BE2C (cell line): ENCODE measurements at regions not wholly inside any gene's neighbourhood (a gene's known extent, or its start where the extent isn't known, plus 50 kb on each side); places are given as distances from the start of the nearest gene placed in this dataset.

Experiments
- DNase-seq: peaks from one replicate; pipeline ENCODE4 v3.0.0-alpha.2; 2020
- H3K27me3 ChIP-seq: fragments of 250-450 bp; sonication (Bioruptor Pico); 2 replicates; pipeline ENCODE4 v1.5.1; 2020; ENCODE audit warnings: mild to moderate bottlenecking
- H3K36me3 ChIP-seq: fragments of 250-450 bp; sonication (Bioruptor Pico); 2 replicates; pipeline ENCODE4 v1.5.1; 2020; ENCODE audit warnings: mild to moderate bottlenecking
- H3K4me1 ChIP-seq: fragments of 250-450 bp; sonication (Bioruptor Pico); 2 replicates; pipeline ENCODE4 v1.5.1; 2020
- H3K4me3 ChIP-seq: 2 replicates; pipeline ENCODE4 v1.5.1; 2011; ENCODE audit warnings: low read depth, low read length
- H3K9me3 ChIP-seq: fragments of 250-450 bp; sonication (Bioruptor Pico); 2 replicates; pipeline ENCODE4 v1.5.1; 2020
- CTCF ChIP-seq: IDR thresholded peaks from 2 replicates; pipeline ENCODE4 v1.5.1; 2012; ENCODE audit warnings: mild to moderate bottlenecking, low read depth, low read length

DNA sequence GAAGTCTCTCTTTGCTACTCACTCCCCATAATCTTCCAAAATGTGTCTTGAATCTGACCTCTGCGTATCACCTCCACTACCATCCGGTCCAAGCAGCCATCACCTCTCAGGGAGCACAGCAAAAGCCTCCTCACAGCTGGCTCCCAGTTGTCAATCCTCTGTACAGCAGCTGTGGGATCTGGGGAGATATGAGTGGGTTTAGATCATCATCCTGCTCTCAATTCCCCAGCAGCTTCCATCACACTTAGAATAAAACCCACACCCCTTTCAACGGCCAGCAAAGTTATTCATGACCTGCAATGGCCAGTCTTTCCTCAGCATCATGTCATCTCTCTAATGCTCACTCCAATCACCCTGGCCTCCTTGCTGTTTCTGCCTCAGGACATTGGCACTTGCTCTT is 261.6 kb downstream of the PAX3 start:
- Histone ChIP-seq H3K9me3 (no peaks in the 10 kb centered on the region), H3K4me3 (no peak overlapping the region), H3K27me3 (peaks cover 5% of the 10 kb centered on the region; the same call in 1 of the 2 replicates), H3K36me3 (no peaks in the 10 kb centered on the region), H3K4me1 (no peaks in the 10 kb centered on the region)
- DNase-seq: no peak
- no peak for TF ChIP-seq CTCF

DNA sequence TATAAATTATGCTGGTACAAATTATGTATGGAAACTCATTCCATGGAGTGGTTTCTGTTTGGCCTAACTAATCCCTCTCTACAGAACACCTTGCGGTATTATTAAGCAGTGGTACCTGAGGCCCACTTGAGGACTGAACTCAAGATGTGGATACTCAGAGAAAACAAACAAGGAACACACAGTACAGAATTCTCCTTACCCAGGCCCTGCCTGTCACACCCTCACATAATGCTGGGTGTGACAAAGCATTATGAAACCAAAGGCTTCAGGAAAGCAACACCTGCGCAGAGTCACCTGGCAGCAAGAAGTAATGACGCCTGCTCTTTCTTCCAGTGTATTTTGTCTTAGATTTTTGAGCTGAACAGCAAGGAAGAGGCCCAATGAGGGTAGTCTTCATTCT is 264.7 kb downstream of the PAX3 start:
- H3K36me3 ChIP-seq: no peaks in the 10 kb centered on the region
- H3K4me3 ChIP-seq: no peak overlapping the region
- no peaks in the 10 kb centered on the region for H3K4me1 ChIP-seq
- no peaks in the 10 kb centered on the region for H3K9me3 ChIP-seq
- TF ChIP-seq CTCF: no peak
- no peak for DNase-seq
- H3K27me3 ChIP-seq: peaks cover 5% of the 10 kb centered on the region; the same call in 1 of the 2 replicates

DNA sequence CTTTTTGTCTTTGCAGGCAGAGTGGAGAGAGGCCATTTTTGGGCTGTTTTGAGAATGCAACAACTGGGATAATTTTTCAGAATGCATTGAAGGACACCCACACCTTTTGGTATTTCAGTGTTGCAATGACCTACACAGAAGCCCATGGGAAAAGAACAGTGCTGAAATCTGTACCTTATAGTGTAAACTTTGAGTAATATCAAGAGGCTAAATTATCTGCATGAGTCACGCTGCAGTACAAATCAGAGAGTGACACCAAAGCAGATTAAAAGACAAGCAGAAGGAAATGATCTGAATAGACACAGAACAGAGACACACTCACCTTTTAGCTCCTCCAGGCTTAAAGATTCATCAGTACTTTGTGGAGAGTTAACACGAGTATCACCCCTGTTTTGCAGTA is 265.3 kb downstream of the PAX3 start:
- peaks cover 5% of the 10 kb centered on the region; the same call in 1 of the 2 replicates for H3K27me3 ChIP-seq
- no peaks in the 10 kb centered on the region for H3K36me3 ChIP-seq
- DNase-seq: no peak
- no peak overlapping the region for H3K4me3 ChIP-seq
- H3K4me1 ChIP-seq: no peaks in the 10 kb centered on the region
- no peaks in the 10 kb centered on the region for H3K9me3 ChIP-seq
- TF ChIP-seq CTCF: no peak

- H3K36me3 ChIP-seq: no peaks in the 10 kb centered on the region
- H3K4me1 ChIP-seq: no peaks in the 10 kb centered on the region
- H3K9me3 ChIP-seq: no peaks in the 10 kb centered on the region
- DNase-seq: no peak
- H3K4me3 ChIP-seq: no peak overlapping the region
- peaks cover 17% of the 10 kb centered on the region; the same call in 1 of the 2 replicates for H3K27me3 ChIP-seq
- no peak for TF ChIP-seq CTCF
Observed at GRCh38 chr2:222025881-222026271, 272.9 kb downstream of the PAX3 start.

DNA sequence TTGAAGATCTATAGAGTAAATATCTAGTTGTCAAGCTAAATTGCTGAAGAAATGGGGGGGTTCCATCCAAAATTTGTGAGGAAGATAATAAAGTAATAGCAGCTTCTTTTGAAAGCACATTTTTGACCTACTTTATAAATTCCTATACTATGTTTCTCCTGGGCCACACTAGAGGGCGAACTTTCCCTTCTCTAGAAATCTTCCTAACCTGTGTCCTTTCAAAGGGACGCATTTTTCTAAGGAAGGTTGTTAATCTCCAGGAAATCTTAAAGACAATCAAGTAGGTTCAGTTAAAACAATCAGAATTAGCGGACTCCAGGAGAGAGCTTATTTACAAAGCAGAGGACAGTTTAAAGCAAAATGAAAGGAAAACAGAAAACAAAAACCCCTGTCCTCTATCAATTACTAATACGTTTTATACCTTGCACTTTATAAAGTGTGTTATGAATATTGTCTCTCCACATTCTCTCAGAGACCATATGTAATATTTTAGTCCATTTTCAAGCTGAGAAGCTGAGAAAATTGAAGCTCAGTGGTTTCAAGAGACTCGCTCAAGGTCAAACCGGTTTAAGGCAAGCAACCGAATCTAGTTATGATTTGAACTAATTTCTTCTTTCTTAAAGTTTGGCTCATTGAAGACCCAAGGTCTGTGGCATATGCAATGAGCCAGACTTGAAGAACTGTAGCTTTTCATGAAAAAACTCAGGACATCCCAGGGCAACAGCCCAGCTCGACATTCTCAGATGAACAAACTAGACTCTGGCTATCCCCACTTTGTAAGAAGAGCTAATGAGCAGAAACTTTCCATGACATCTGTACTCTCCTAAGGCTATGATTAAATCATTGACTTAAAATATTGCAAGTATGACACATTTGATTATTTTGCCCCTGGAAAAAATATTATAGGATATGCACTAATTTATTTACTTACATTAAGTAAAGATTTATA is 273.6 kb downstream of the PAX3 start:
- DNase-seq: no peak
- peaks cover 17% of the 10 kb centered on the region; the same call in 1 of the 2 replicates for H3K27me3 ChIP-seq
- no peaks in the 10 kb centered on the region for H3K36me3 ChIP-seq
- peak; percentile 75 for TF ChIP-seq CTCF
- H3K4me3 ChIP-seq: no peak overlapping the region
- H3K9me3 ChIP-seq: no peaks in the 10 kb centered on the region
- no peaks in the 10 kb centered on the region for H3K4me1 ChIP-seq

DNA sequence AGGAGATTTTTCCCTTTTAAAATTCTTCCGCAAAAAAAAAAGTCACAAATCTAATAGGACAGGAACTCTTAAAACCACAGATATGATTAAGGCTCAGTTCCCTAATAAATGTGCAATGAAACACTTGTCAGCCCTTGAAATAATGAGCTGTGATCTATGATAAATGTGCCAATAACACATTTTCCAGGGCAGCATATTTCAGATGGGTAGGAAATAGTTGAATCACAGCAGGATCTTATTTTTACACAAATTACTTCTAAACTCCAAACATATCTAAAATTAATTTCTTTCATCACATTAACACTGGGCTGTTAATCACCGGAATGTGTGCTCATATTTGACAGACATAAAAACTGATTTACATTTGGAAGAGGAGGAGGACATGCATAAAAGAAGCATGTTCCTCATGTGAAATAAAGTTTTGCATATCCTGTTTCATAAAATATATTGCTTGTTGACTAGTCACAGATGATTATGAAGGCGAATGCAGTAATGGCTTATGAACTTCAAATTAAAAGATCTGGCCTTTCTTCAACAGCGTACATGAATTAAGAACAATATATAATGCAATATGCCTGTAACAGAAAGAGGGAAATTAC is 281.4 kb downstream of the PAX3 start:
- Histone ChIP-seq H3K9me3 (no peaks in the 10 kb centered on the region), H3K27me3 (peaks cover 3% of the 10 kb centered on the region; the same call in 1 of the 2 replicates), H3K36me3 (no peaks in the 10 kb centered on the region), H3K4me3 (no peak overlapping the region), H3K4me1 (no peaks in the 10 kb centered on the region)
- no peak for TF ChIP-seq CTCF
- no peak for DNase-seq
